Bronchial epithelial cell (primary cell): ENCODE measurements at regions not wholly inside any gene's neighbourhood (a gene's known extent, or its start where the extent isn't known, plus 50 kb on each side); places are given as distances from the start of the nearest gene placed in this dataset.
"Not testable (repeated sequence)": the region's sequence is repeated elsewhere in the genome, so short reads cannot be mapped to it uniquely, and the experiment has no call there.

Experiments
- DNase-seq: peaks from one replicate; pipeline ENCODE4 v3.0.0-alpha.2; 2010; ENCODE audit warnings: low read depth
- FAIRE-seq: peaks from 2 replicates; lab custom pipeline; 2011; peaks lifted over from hg19 to GRCh38; lab: Jason Lieb, UNC
- H3K27me3 ChIP-seq: 2 replicates; pipeline ENCODE4 v1.5.1; 2011; ENCODE audit warnings: low read length; ENCODE audit not compliant: control insufficient read depth, insufficient read depth
- H3K36me3 ChIP-seq: 2 replicates; pipeline ENCODE4 v1.5.1; 2011; ENCODE audit warnings: low read length; ENCODE audit not compliant: control insufficient read depth, insufficient read depth
- H3K4me3 ChIP-seq: 2 replicates; pipeline ENCODE4 v1.5.1; 2011; ENCODE audit warnings: mild to moderate bottlenecking, low read depth, low read length, control low read depth
- CTCF ChIP-seq: IDR thresholded peaks from 2 replicates; pipeline ENCODE4 v1.5.1; 2011; ENCODE audit warnings: mild to moderate bottlenecking, moderate library complexity, low read length, control low read depth, inconsistent platforms; ENCODE audit not compliant: insufficient read depth, severe bottlenecking

DNA sequence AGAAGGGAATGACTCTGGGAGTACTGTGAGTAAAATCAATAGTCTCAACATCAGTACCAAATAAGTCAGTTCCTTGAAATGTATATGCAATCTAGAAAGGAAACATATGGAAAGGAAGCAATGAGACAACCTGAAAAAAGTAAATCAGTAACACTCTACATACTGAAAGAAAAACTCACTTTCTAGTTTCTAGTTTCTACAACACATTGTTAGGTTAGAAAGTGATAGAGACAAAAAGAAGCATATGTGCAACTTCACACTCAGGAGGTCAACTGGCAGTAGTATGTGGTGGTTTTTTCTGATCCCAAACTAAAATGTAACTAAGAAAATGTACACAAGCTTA lies 156.5 kb upstream of the SOX6 start:
- Histone ChIP-seq H3K27me3 (no peaks in the 10 kb centered on the region), H3K36me3 (no peaks in the 10 kb centered on the region), H3K4me3 (no peak overlapping the region)
- DNase-seq = no peak
- TF ChIP-seq CTCF = no peak
- FAIRE-seq = no peak

DNA sequence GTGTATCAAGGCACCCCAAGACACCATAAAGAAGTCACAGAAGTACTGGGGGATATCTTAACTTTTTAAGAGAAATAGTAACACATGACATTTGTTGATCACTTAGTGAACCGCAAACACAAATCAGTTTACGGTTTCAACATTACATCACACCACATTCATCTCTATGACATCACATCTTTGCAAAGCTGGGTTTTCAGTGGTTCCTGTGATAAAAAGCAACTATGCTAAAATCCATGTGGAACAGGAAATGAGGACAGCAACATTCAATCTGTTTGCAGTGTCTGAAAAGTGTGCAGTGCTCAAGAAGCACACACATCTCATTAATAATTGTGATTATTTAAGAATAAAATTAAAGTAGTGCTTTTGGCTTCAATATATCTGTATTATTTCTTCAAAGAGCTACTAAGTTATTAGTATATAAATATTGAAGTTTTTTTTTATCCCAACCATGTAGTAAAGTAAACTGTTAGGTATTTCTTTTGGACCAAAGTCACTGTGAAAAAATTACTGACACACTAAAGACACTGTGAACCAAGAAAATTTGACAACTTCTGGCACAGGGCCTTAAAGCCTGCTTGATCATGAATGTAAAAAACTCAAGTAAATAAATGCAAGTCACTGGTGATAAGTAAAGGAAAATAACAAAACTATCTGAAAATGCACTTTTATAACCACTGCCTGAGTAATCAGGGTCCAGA lies 156.0 kb upstream of the SOX6 start:
- Histone ChIP-seq H3K4me3 (no peak overlapping the region), H3K36me3 (no peaks in the 10 kb centered on the region), H3K27me3 (no peaks in the 10 kb centered on the region)
- DNase-seq (peak; percentile 7), FAIRE-seq (no peak)
- TF ChIP-seq CTCF = no peak

- no peak for TF ChIP-seq CTCF
- Histone ChIP-seq H3K27me3 (no peaks in the 10 kb centered on the region), H3K36me3 (no peaks in the 10 kb centered on the region), H3K4me3 (no peak overlapping the region)
- peak; percentile 98 for DNase-seq
- no peak for FAIRE-seq
Observed at GRCh38 chr11:16511116-16512114, 155.1 kb upstream of the SOX6 start.

GRCh38 chr11:16505481-16505880 lies 149.1 kb upstream of the SOX6 start:
- H3K36me3 ChIP-seq = no peaks in the 10 kb centered on the region
- no peak overlapping the region for H3K4me3 ChIP-seq
- no peak for TF ChIP-seq CTCF
- DNase-seq (no peak), FAIRE-seq (no peak)
- no peaks in the 10 kb centered on the region for H3K27me3 ChIP-seq

DNA sequence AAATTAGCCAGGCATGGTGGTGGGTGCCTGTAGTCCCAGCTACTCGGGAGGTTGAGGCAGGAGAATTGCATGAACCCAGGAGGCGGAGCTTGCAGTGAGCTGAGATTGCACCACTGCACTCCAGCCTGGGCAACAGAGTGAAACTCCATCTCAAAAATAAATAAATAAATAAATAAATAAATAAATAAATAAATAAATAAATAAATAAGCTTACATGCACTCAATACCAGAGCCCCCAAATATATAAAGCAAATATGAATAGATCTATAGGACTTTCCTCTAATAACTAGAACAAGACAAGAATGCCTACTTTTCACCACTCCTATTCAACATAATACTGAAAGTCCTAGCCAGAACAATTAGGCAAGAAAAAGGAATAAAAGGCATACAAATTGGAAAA lies 147.5 kb upstream of the SOX6 start:
- H3K27me3 ChIP-seq, H3K36me3 ChIP-seq, FAIRE-seq, DNase-seq, H3K4me3 ChIP-seq: not testable (repeated sequence)

DNA sequence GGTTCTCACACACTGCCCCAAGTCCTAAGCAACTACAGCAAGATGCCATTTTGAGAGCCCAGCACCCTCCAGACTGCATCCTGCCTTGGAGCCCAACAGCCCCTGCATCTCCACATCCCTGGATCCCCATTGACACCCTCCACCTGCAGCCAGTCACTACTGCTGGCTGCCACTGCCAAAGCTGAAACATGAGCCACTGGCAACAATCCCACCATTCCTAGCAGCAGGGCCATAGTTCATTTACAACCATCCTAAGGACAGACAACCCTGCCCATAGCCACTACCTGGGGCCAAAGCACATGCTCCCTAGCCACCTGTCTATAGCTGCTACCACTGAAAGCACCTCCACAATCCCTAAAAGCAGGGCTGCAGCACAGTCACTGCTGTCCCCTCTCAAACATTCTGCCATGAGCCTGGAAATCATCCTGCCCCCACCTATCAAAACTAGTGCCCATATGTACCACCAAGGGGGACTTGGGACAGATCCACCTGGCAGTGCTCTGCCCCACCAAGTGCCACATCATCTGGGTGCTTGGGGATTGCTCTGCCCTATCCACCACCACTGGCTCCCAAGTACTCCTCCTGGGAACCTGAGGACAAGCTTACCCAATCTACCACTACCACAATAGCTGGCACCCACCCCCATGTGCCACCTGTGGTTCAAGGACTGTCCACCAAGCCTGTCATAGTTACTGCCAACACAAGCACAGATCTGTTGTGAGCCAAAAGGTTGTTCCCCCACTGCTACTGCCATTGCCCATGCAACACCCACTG lies 138.8 kb upstream of the SOX6 start:
- no peak for FAIRE-seq
- Histone ChIP-seq H3K27me3 (no peaks in the 10 kb centered on the region), H3K36me3 (no peaks in the 10 kb centered on the region), H3K4me3 (no peak overlapping the region)
- TF ChIP-seq CTCF = no peak
- DNase-seq = no peak
